GM23338 (cell line): ENCODE measurements at regions not wholly inside any gene's neighbourhood (a gene's known extent, or its start where the extent isn't known, plus 50 kb on each side); places are given as distances from the start of the nearest gene placed in this dataset.

Experiments
- CREB1 ChIP-seq: fragments of 250-450 bp; sonication (Bioruptor Pico); IDR thresholded peaks from 2 replicates; pipeline ENCODE4 v1.5.0; 2020; ENCODE audit warnings: low read depth, mild to moderate bottlenecking, moderate library complexity
- EZH2 ChIP-seq: fragments of 200-600 bp; sonication (generic); IDR thresholded peaks from one replicate; pipeline ENCODE4 v1.8.0; 2017; ENCODE audit warnings: antibody characterized with exemption, mild to moderate bottlenecking, low read depth; ENCODE audit not compliant: unreplicated experiment
- POLR2AphosphoS5 ChIP-seq: IDR thresholded peaks from 2 replicates; pipeline ENCODE4 v1.6.1; 2016; ENCODE audit warnings: antibody characterized with exemption, low read depth
- TF ChIP-seq, protein P1 (sequence below), 2 experiments: fragments of 200-600 bp in 1 of 2; sonication (generic) in 1 of 2; conservative IDR thresholded peaks; 2 replicates each; pipeline versions ENCODE4 v1.5.1 to v1.6.1; 2016 to 2017; ENCODE audit warnings: antibody characterized with exemption in 2 of 2, low read depth in 2 of 2, mild to moderate bottlenecking in 2 of 2, moderate library complexity in 1 of 2

DNA sequence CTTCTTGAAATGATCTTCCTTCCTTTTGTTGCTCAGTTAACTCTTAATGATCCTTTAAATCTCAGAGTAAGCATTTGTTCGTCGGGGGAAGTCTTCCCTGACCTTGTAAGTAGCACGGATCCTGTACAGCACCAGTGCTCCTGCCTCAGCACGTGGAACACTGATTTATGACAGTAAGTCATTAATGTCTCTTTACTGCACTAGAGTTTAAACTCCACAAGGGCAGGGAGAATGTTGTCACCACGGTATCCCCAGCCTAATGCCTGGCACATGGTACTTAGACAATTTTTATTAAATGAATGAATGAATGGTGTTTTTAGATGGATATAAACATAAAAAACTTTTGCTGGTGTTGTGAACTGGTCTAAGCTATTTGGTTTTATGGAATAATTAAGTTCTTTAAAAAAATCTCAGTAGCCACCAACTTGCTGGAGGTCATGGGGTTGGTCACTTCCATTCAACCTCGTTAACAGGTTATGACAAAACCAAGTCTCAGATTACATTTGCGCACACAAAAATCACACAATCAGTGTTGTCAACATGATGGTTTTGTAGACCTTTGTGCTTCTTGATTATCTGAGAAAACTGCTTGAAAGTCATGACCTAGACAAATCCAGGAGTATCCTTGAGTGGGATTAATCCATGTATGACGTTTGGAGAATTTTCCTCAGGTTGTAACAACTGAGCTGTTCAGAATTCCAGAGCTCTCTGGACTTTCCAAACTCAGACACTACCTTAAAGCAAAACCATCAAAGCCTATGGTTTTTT is 326.9 kb downstream of the DUSP10 start:
- TF ChIP-seq, protein P1, sequence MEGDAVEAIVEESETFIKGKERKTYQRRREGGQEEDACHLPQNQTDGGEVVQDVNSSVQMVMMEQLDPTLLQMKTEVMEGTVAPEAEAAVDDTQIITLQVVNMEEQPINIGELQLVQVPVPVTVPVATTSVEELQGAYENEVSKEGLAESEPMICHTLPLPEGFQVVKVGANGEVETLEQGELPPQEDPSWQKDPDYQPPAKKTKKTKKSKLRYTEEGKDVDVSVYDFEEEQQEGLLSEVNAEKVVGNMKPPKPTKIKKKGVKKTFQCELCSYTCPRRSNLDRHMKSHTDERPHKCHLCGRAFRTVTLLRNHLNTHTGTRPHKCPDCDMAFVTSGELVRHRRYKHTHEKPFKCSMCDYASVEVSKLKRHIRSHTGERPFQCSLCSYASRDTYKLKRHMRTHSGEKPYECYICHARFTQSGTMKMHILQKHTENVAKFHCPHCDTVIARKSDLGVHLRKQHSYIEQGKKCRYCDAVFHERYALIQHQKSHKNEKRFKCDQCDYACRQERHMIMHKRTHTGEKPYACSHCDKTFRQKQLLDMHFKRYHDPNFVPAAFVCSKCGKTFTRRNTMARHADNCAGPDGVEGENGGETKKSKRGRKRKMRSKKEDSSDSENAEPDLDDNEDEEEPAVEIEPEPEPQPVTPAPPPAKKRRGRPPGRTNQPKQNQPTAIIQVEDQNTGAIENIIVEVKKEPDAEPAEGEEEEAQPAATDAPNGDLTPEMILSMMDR (conservative IDR thresholded peaks at IDR 0.05; ENCODE audit: low read depth in 2 of 2) = no peak
- TF ChIP-seq CREB1 (CRISPR knock-in tag) (no peak), POLR2AphosphoS5 (no peak), EZH2 (no peak)
